GM12878 (cell line): ENCODE measurements at regions not wholly inside any gene's neighbourhood (a gene's known extent, or its start where the extent isn't known, plus 50 kb on each side); places are given as distances from the start of the nearest gene placed in this dataset.

Source experiments
- ATAC-seq: fragments of 200-7000 bp; cut with Tn5 transposase; 3 replicates; pipeline ENCODE4 v1.9.1; 2020; ENCODE audit warnings: mild to moderate bottlenecking, moderate library complexity
- BruUV-seq: library from RNA; stranded (reverse); fragments of 400-500 nt; replicated peaks from 2 replicates; lab custom pipeline; 2021; lab: Mats Ljungman, UMichigan
- CTCF ChIA-PET: fragments of 300-600 bp; sonication (Branson Sonifier 250); formaldehyde crosslinking; extraction: SDS; loops from one replicate; lab custom pipeline; 2021; ENCODE audit warnings: inconsistent platforms; lab: Yijun Ruan, JAX
- POLR2A ChIA-PET: fragments of 350-600 bp; formaldehyde crosslinking; extraction: SDS; loops from one replicate; lab custom pipeline; 2021; ENCODE audit warnings: inconsistent platforms; lab: Charles Lee
- RAD21 ChIA-PET: fragments of 300-600 bp; sonication (Branson Sonifier 250); formaldehyde crosslinking; loops from one replicate; lab custom pipeline; 2023; ENCODE audit warnings: antibody characterized with exemption; ENCODE audit not compliant: unreplicated experiment; lab: Charles Lee
- SMC1A ChIA-PET: fragments of 300-600 bp; sonication (Branson Sonifier 250); formaldehyde crosslinking; loops from one replicate; lab custom pipeline; 2023; ENCODE audit not compliant: unreplicated experiment, uncharacterized antibody; lab: Charles Lee
- DNase-seq: peaks from one replicate; pipeline ENCODE4 v3.0.0-alpha.2; 2011; ENCODE audit warnings: low read depth, low spot score
- FAIRE-seq: peaks from 3 replicates; lab custom pipeline; 2011; peaks lifted over from hg19 to GRCh38; lab: Jason Lieb, UNC
- H2AFZ ChIP-seq: 2 replicates; pipeline ENCODE4 v1.6.0; 2011; ENCODE audit warnings: low read depth, low read length, control low read depth; ENCODE audit not compliant: control insufficient read depth
- H3K27ac ChIP-seq: 2 replicates; pipeline ENCODE4 v1.5.1; 2011; ENCODE audit warnings: control low read depth; ENCODE audit not compliant: control insufficient read depth, insufficient read depth
- H3K27me3 ChIP-seq, 2 experiments: replicated peaks in 1 of 2; 2 replicates each; pipeline versions ENCODE4 v1.6.0 to v1.6.1; 2011; ENCODE audit warnings: low read length in 1 of 2; ENCODE audit not compliant: control insufficient read depth in 2 of 2, insufficient read depth in 2 of 2
- H3K36me3 ChIP-seq, 2 experiments: 2 replicates each; pipeline ENCODE4 v1.5.1; 2011; ENCODE audit warnings: low read length in 1 of 2; ENCODE audit not compliant: control insufficient read depth in 2 of 2, insufficient read depth in 2 of 2
- H3K4me1 ChIP-seq: 2 replicates; pipeline ENCODE4 v1.6.1; 2011; ENCODE audit warnings: mild to moderate bottlenecking, low read length, moderate library complexity, mixed read lengths; ENCODE audit not compliant: control insufficient read depth, insufficient read depth
- H3K4me2 ChIP-seq: 2 replicates; pipeline ENCODE4 v1.6.0; 2011; ENCODE audit warnings: control low read depth; ENCODE audit not compliant: control insufficient read depth, insufficient read depth
- H3K4me3 ChIP-seq: fragments of 200-600 bp; sonication (generic); 2 replicates; pipeline ENCODE4 v1.5.1; 2016
- H3K79me2 ChIP-seq: 2 replicates; pipeline ENCODE4 v1.6.0; 2011; ENCODE audit warnings: low read length; ENCODE audit not compliant: control insufficient read depth, insufficient read depth
- H3K9ac ChIP-seq: 2 replicates; pipeline ENCODE4 v1.8.0; 2011; ENCODE audit warnings: low read length, control low read depth, mixed read lengths; ENCODE audit not compliant: control insufficient read depth, insufficient read depth
- H3K9me3 ChIP-seq: replicated peaks from 3 replicates; pipeline ENCODE4 v1.5.1; 2011; ENCODE audit warnings: mild to moderate bottlenecking, low read length; ENCODE audit not compliant: control insufficient read depth, insufficient read depth
- H4K20me1 ChIP-seq: 2 replicates; pipeline ENCODE4 v1.6.0; 2011; ENCODE audit not compliant: control insufficient read depth, insufficient read depth
- ATF7 ChIP-seq: fragments of 450-650 bp; IDR thresholded peaks from 2 replicates; pipeline ENCODE4 v1.6.1; 2016; ENCODE audit warnings: low read depth, mild to moderate bottlenecking
- IRF4 ChIP-seq: IDR thresholded peaks from 2 replicates; pipeline ENCODE4 v1.6.1; 2011; ENCODE audit warnings: low read depth, low read length
- KLF5 ChIP-seq: fragments of 450-650 bp; IDR thresholded peaks from 2 replicates; pipeline ENCODE4 v1.6.1; 2014; ENCODE audit warnings: mild to moderate bottlenecking; ENCODE audit not compliant: partially characterized antibody
- SMARCA5 ChIP-seq: fragments of 450-650 bp; IDR thresholded peaks from 2 replicates; pipeline ENCODE4 v1.6.1; 2017; ENCODE audit warnings: mild to moderate bottlenecking
- WGBS: methylation state at CpG from one replicate; pipeline ENCODE4 v1.1.6; 2016; ENCODE audit warnings: low lambda C conversion rate; ENCODE audit not compliant: insufficient replicate concordance, insufficient coverage; ENCODE audit errors: missing lambda C conversion rate; 5-methylcytosine and 5-hydroxymethylcytosine counted together
- in situ Hi-C: fragments of 300-500 bp; cut with MboI; formaldehyde crosslinking; loops from 9 replicates; pipeline ENCODE4 v1.14.3; 2018; ENCODE audit warnings: mixed read lengths
- intact Hi-C: fragments of 100-400 bp; cut with micrococcal nuclease; formaldehyde crosslinking; loops from one replicate; pipeline ENCODE4 v1.14.2; 2022; ENCODE audit not compliant: unreplicated experiment
- TF ChIP-seq, protein P1 (sequence below): IDR thresholded peaks from 2 replicates; pipeline ENCODE4 v1.6.1; 2011; ENCODE audit warnings: borderline replicate concordance, low read depth, mild to moderate bottlenecking, moderate library complexity, mixed read lengths, low read length; ENCODE audit not compliant: insufficient read depth; ENCODE audit errors: extremely low read length

DNA sequence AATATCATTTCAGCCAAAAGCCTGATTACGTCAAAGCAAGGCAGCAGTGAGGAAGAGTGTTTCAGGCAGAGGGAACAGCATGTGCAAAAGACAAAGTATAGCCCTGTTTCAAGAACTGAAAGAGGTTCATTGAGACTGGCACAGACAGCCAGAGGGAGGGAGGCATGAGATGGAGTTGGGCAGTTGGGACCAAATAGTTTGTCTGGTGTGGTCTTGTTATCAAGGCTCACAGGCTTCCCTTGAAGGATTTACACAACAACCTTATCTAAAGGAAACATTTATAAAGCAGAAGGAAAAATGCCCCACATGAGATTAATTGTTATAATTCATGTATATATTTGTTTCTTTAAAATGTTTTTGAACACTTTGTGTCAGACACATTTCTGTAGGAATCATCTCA lies 253.3 kb downstream of the DMAC1 start:
- Histone ChIP-seq H3K27ac (no peak overlapping the region), H3K9me3 (no peaks in the 10 kb centered on the region), H2AFZ (no peak overlapping the region), H3K4me3 (no peak overlapping the region), H3K79me2 (no peaks in the 10 kb centered on the region), H4K20me1 (no peaks in the 10 kb centered on the region), H3K36me3 (no peaks in the 10 kb centered on the region), H3K4me1 (no peaks in the 10 kb centered on the region), H3K4me2 (no peak overlapping the region), H3K9ac (no peak overlapping the region), H3K27me3 (no peaks in the 10 kb centered on the region; a peak in 1 of 4 replicates)
- WGBS = 0% methylated on average over 1 of the region's 1 CpG
- no peak for DNase-seq
- SMC1A ChIA-PET = interaction anchor here (1.0 to 1.6 kb wide), 2 partner anchors 10 to 12 kb away, joined by 3 read pairs; no protein-coding TSS in a partner anchor
- TF ChIP-seq ATF7 = no peak
- no peak for TF ChIP-seq SMARCA5
- TF ChIP-seq KLF5 = no peak
- CTCF ChIA-PET = no interaction called here
- BruUV-seq = no TSS peak
- FAIRE-seq = no peak
- intact Hi-C loops (no loop called here), in situ Hi-C loops (loop anchor here (25.0 kb wide), 1 partner anchor 634 kb away; no protein-coding TSS in a partner anchor)
- POLR2A ChIA-PET = interaction anchor here (0.6 kb wide), 1 partner anchor 402 kb away, joined by 4 read pairs; no protein-coding TSS in a partner anchor
- RAD21 ChIA-PET = no interaction called here
- no peak for ATAC-seq

DNA sequence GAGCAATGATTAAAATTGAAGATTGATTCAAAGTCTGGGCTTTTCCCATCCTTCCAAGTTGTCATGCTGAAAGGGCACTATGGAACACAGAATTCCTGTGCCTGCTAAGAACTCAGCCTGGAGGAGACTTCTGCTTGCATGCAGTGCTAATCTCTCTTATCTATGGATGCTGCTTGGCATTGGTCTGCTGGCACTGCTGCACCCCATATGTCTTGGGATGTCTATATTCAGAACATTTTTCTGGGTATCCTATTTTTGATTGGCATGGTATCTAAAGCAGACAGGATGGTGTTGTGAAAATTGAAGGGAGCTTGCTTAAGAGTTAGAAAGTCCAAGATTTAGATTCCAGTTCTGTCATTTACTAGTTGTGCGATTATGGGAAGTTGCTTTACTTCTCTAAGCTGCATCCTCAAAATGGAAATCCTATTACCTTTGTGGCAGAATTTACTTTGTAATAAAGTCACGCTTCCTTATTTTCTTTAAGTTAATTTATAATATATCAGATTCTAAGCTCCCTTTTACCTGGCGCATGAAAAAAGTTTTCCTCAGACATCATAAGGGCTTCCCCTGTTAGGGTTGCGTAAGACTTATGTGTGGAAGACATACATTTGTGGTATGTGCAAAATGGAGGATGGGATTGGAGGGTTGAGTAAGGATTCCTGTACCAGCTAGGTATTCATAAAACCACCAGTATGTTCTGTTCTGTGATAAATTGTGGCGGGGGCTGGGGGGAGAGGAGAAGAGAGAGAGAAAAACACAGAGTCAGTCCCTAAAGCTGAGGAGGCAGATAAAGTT lies 254.0 kb downstream of the DMAC1 start:
- POLR2A ChIA-PET = interaction anchor here (0.6 kb wide), 1 partner anchor 403 kb away, joined by 4 read pairs; no protein-coding TSS in a partner anchor
- Histone ChIP-seq H3K36me3 (no peaks in the 10 kb centered on the region), H3K79me2 (no peaks in the 10 kb centered on the region), H3K27ac (no peak overlapping the region), H2AFZ (no peak overlapping the region), H3K4me2 (no peak overlapping the region), H3K9me3 (no peaks in the 10 kb centered on the region), H3K4me3 (no peak overlapping the region), H3K27me3 (no peaks in the 10 kb centered on the region; a peak in 1 of 4 replicates), H4K20me1 (no peaks in the 10 kb centered on the region), H3K9ac (no peak overlapping the region), H3K4me1 (no peaks in the 10 kb centered on the region)
- DNase-seq = no peak
- intact Hi-C loops (no loop called here), in situ Hi-C loops (loop anchor here (25.0 kb wide), 1 partner anchor 633 kb away; no protein-coding TSS in a partner anchor)
- 39% methylated on average over 5 of the region's 5 CpGs for WGBS
- no TSS peak for BruUV-seq
- no peak for TF ChIP-seq IRF4
- TF ChIP-seq, protein P1, sequence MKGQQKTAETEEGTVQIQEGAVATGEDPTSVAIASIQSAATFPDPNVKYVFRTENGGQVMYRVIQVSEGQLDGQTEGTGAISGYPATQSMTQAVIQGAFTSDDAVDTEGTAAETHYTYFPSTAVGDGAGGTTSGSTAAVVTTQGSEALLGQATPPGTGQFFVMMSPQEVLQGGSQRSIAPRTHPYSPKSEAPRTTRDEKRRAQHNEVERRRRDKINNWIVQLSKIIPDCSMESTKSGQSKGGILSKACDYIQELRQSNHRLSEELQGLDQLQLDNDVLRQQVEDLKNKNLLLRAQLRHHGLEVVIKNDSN = no peak
- FAIRE-seq = no peak
- RAD21 ChIA-PET = no interaction called here
- SMC1A ChIA-PET = interaction anchor here (1.0 to 1.6 kb wide), 2 partner anchors 10 to 12 kb away, joined by 3 read pairs; no protein-coding TSS in a partner anchor
- no peak for ATAC-seq
- CTCF ChIA-PET = no interaction called here
